KG1 (cell line): ENCODE measurements at regions not wholly inside any gene's neighbourhood (a gene's known extent, or its start where the extent isn't known, plus 50 kb on each side); places are given as distances from the start of the nearest gene placed in this dataset.
"Not testable (repeated sequence)": the region's sequence is repeated elsewhere in the genome, so short reads cannot be mapped to it uniquely, and the experiment has no call there.

Experiments
- DNase-seq: peaks from one replicate; lab custom pipeline; 2025; lab: John Stamatoyannopoulos, UW

DNA sequence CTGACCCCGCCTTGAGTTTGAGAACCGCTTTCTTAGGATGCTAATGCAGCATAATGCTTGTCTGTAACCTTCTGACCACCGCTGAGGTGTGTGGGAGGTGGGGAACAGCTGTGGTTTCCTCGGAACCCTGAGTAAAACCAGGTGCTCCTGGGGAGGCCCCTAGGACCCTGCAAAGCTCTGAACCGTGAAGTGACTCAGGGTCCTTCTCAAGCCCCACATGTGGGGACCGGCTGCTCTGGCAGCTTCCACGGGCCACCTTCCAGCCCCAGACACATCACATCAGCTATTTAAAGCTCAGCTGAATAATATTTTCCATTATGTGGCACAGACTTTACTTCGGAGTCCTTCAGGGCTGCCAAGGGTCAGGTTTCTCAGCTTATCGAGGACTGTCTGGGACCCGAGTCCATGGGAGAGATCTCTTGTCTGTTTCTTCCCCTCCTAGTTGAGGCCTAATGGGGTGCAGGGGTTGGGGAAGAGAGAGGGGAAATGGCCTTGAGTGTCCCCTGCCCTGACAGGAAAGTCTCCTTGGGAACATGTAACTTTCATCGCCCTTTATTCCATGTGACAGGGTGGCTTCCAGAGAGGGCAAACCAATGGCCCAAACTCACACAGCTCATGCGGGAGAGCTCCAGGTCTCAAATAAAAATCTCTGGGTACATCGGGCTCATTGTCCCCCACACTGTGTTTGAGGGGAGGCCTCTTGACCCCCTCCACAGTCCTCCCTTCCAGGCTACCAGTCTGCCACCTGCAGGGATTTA is 186.1 kb upstream of the SLC24A3 start:
- DNase-seq = no peak

DNA sequence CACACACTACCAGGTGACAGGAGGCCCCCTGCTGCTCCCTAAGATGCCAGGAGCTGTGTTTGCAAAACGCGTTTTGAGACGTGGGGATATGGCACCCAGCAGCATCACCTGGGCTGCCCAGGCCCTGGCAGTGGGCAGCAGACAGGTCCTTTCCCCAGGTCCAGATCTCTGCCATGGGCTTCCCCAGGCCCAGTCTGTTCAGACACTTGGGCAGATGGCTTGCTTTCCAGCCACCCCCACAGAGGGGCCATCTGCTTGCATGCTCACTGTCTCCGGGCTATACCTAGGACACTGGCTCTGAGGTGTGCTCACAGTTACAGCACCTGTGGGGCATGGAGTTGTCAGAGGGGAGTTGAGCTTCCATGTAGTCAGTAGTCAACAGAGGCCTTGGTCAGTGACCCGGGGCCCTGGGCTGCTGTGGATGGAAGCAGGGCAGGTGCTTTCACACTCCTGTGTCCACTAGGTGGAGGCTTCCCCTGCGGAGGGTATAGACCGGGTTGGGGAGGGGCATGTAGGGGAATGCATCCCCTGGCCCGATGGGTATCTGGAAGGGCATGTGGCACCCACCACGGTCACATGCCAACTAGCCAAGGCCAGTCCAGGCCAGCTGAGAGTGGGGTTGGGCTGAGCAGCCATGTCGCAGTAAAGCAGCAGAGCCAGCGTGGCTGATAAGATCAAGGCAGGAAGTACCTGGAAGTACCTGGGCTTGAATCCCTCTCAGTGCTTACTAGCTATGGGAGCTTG is 185.4 kb upstream of the SLC24A3 start:
- no peak for DNase-seq

DNA sequence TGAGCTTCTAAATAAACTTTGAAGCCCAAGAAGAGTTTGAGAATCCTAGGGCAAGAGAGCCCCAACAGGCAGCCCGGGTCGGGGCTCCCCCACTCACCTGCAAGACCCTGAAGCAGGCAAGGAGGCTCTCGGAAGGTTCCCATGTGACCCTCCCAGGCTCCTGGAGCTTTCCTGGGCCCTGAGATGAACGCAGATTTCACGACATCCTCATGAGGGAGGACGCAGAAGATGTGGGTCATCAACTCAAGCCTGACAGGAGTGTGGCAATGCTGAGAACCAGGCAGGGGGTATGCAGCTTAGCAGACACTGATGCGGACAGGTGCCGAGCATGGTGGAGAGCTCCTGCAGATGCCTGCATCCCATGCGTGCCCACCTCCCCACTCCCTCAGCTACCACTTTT is 184.5 kb upstream of the SLC24A3 start:
- DNase-seq = no peak

DNA sequence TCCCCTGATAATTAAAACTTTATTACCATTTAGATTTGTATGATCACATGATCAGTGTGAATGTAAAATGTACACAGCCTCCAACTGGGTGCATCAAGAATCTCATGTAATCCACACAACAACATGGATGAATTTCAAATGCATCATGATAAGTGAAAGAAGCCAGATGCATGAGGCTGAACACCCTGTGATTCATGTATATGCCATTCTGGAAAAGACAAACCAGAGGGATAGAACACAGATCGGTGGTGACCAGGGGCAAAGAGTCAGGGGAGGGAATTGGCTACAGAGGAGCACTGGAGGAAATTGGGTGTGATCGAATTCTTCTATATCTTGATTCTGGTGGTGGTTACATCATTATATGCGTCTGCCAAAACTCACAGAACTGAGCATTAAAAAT is 170.7 kb upstream of the SLC24A3 start:
- no peak for DNase-seq

DNA sequence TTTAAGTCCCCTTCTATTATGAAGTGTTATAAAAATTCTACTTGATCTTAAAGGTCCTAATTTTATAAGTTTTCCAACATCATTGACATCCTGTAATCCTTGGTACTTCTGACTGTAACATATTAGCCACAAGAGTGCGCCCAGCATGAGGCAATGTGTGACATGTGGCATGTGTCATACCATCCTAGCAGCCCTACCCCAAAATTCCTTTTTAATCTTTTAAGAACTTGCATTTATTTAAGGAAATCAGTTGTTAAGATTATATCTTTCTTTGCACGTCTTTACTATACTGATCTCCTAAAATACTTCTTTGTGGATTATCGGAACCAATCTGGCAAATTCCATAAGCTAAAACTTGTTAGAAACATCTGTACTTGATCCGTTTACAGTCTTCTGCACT is 167.1 kb upstream of the SLC24A3 start:
- DNase-seq = no peak

DNA sequence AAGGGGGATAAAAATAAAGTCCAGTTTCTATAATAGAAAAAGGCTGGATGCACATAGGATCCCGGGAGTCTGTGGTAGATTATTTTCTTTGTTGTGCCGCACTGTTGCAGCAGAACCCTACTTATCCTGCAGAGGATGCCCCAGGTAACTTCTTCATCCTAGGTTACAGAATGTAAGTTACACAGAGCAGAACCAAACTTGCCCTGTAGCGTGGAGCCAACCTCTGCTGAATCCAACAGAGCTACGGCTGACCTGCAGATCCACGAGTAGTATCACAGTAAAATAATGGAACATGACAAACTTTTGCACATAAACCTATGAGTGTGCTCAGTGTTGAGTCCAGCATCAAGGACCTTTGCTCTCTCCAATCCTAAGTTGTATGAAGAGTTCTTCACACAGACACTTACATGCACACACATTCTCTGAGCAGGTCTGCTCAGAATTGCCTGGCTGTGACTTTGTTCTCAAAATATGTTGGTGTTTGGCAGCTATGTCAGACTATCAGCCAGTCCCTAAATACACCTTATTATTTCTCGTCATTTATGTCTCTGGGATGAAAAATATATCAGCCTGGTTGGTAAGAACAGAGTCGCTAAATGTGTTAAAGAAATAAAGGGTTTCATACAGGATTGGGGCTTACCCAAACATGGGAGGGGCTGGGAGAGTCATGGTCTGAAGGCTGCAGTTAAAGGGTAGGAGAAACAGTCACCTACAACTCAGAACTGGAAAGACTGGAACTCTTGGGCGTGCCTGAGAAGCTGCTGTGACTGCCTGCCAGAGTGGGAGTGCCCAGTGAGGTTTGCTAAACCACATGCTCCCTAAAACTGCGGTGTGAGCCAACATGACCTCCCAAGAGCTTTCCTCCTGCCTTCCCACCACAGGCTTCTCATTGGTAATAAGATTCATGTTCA is 165.1 kb upstream of the SLC24A3 start:
- DNase-seq = no peak

DNA sequence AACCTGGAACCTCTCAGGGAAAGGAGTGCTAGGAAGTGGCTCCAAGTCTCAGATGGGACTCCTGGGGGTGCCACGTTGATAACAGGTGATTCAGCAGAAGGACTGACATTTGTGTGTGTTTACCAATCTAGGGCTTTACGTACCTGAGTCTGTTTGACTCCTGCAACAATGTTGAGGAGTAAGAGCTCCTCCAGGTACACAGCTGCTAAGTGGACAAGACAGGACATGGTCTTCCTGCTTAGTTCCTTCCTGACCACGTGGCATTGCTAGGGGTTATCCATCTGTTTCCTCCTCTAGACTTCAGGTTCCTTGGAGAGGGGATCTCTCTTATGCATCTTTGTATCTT is 164.5 kb upstream of the SLC24A3 start:
- DNase-seq = no peak

DNA sequence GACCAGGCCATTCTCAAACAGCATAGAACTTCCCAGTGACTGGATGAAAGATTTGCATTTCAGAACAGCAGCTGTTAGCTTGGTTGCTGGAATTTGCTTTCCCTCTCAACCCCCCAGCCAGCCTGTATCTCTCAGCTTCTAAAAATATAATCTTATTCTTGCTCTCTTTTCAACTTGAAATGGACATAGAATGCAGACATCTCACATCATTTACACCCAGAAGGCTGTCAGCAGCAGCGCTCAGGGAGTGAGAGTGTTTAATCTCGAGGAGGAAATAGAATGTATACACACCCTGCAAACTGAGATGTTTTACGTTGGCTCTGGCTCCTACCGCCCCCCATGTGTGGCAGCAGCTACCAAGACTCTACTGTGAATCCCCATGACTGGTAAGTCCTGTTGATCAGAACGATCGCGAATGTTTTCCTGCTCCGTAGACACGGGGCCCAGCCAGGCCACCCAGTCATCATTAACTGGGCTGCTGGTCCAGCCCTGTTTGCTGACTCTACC is 163.4 kb upstream of the SLC24A3 start:
- no peak for DNase-seq

DNA sequence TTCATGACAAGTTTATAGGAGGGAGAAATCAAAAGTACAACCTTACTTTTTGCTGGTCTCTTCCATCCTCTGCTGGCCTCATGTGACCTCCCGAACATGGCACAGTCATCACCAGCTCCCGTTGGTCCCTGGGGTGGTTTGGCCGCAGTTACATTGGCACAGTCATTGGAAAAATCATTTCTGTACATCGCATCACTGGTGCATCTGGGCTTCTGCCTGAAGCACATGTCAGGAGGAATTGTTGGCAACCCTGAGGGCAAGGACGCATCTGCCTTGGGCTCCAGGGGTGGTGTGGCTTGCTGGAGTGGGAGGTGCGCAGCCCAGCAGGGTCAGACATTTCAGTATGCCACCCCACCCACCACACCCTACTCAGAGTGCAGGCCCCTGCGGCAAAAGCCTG is 162.9 kb upstream of the SLC24A3 start:
- DNase-seq = no peak

DNA sequence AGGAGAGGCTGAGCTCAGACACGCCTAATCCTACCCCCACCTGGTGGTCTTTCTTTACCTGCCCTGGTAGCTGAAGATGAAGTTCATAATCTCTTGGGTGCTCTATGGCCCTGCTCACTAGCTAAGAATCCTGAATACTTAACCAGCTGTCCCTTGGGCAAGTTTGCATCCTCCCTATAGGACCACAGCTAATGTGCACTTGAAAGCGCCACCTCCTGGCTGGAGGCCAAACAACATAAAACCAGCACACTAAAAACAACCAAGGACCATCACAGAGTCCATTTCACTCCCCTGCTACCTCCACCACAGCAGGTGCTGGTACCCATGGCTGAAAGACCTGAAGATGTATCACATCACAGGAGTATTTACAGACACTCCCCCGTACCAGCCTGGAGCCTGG is 155.5 kb upstream of the SLC24A3 start:
- DNase-seq = no peak

DNA sequence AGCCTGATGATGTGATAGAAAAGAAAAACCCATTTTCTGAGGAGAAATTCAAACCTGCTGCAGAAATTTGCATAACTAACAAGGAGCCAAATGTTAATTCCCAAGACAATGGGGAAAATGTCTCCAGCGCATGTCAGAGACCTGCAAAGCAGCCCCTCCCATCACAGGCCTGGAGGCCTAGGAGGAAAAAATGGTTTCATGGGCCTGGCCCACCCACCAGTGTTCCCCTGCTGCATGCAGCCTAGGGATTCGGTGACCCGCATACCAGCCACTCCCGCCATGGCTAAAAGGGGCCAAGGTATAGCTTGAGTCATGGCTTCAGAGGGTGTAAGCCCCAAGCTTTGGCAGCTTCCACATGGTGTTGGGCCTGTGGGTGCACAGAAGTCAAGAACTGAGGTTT is 147.7 kb upstream of the SLC24A3 start:
- not testable (repeated sequence) for DNase-seq

DNA sequence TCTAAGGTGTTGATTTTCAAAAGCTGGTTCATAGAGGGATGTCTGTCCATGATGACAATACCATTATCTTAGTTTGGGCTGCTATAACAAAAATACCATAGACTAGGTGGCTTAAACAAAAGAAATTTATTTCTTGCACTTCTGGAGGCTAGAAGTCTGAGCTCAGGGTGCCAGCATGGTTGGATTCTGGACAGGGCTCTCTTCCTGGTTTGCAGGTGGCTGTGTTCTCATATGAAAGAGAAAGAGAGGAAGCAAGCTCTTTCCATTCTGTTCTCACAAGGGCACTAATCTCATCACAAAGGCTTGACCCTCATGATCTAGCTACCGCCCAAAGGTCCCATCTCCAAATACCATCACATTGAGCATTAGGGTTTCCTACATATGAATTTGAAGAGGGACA is 144.5 kb upstream of the SLC24A3 start:
- no peak for DNase-seq

DNA sequence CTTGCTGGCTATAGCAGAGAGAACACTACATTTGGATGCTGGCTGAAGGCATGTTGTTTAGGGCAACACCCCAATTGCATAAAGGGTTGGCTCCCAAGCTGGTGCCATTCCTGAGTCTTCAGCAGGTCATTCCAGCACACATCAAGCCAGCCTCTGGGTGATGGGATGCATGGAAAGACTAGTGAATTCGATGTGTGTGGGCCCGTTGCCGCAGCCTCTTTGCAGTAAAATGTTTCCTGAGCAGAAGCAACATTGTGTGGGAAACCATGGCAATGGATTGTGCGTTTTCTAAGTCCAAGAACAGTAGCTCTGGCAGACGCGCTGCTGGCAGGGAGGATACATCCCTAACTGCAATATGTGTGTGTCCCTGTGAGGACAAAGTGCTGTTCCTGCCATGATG is 142.4 kb upstream of the SLC24A3 start:
- no peak for DNase-seq

DNA sequence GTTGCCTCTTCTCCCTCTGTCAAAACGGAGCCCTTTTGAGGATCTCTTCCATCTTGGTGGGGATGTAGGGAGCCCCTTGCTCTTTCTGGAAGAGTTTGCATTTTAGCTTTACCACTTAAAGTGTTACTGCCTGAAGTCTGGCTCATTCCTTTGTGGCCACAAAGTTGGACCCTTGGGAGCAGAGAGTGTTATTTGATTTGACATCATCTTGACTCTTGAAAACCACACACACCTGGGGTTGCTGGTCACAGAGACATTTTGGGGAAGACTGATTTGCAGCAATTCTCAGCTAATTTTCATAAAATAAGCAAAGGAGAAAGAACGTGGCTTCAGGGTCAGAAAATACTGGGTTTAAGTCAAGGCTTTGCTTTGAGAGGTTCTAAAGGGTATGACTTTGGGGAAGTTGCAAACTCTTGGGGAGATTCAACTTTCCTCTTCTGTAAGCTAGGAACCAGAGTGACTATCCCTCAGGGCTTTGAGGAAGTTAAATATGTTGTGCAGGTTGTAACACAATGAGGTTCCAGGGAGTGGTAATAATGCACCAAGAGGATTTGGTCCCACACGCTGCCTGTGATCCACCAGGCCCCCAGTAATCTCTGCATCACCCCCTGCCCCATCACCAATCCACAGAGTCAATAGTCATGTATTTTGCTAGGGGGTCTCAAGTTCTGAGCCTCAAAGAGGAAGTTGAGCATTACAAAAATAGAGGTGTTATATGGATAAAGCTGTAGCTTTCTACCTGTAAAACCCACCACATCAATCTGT is 141.6 kb upstream of the SLC24A3 start:
- no peak for DNase-seq

DNA sequence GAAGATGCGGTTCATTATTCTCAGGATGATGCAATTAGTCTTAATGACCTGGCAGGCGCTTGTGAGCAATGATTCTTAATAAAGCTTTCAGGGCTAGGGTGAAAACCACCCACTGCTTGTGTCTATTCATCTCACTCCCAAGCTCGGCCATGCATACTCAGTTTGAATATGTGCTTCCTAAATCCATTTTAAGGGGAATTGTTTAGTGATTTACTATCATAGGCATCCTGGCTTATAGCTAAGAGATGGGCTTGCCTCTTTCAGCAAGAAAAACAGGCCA is 141.1 kb upstream of the SLC24A3 start:
- DNase-seq = no peak

DNA sequence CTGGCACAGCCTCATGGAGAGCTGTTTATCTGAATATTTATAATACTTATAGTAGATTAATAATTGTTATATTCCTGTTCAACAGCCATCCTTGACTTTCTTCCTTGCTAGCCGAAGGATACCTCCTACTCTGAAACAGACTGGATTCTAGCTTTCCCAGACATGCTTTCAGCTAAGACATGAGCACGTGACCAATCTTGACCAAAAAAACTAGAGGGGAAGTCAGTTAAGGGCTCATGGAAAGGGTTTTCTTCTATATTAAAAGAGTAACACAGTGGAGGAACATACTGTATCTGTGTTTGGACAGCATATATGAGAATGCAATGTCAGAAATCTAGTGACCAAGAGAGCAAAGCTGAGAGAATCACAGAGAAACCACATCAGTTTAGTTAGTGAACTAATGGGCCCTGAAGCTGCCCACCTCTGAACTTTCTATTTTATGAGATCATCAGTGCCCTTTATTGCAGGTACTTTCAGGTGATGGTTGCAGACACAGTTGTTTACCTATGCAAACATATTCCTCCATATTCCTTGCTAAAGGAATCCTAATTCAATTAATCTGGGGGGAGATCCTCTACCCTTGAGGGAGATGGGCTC is 140.4 kb upstream of the SLC24A3 start:
- no peak for DNase-seq

DNA sequence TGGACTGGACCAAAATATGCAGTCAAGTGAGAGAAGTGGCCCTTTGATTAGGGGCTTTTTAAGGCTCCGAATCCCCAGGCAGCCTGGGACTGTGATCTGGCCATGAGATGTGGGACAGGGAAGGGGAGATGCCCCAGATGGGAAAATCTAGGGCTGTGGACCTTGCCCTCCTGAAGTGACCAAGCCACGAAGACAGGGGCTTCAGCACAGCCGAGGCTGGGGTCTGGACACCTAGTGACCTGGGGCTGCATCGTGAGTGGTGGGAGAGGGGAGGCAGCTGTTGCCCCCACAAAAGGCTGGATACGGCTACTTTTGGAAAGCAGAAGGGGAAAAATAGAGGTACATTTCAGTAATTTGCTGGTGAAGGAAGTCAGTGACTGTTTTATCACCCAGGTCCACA is 139.5 kb upstream of the SLC24A3 start:
- no peak for DNase-seq

DNA sequence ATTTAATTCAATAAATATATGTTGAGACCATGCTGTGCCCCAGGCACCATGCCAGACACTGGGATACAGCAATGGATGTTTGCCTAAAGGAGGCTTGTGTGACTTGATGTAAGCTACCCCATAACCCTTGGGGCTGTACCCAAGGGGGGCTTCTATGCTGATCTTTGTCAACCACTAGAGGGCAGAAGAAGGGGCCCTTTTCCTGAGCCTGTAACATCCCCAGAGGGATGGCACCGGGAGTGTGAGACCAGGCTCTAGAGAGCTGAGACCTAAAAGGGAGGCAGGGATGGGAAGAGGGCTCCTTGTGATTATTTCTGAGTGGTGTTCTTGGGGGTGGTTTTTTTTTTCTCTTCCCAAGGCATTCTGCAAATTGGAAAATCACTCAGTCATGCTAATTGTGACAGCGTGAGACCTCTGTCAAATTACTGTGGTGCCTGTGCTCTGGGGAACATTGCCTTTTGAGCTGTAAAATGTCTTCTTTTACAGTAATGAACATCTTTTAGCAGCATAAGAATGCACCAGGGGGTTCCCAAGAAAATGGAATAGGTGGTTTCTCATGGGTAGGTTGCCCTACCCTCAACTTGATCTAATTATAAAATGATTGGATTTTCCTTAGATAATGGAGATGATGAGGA is 138.7 kb upstream of the SLC24A3 start:
- no peak for DNase-seq

DNA sequence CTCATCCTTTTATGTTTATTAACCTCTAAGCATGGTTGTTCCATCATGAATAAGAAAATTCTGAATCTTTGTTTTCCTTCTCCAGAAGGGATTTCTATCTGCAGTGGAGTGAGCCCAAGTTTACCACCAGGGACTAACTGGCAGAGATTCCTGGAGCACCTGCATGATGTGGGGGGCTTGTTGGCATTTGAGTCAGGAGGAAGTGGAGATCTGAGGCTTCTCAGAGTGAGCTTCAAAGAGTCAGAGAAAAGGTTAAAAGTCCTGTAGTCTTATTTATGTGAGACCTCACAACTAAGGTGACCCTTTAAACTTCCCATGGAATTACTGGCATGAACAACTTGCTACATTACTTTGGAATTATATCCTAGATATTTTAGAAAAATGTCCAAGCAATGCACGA is 138.1 kb upstream of the SLC24A3 start:
- no peak for DNase-seq

DNA sequence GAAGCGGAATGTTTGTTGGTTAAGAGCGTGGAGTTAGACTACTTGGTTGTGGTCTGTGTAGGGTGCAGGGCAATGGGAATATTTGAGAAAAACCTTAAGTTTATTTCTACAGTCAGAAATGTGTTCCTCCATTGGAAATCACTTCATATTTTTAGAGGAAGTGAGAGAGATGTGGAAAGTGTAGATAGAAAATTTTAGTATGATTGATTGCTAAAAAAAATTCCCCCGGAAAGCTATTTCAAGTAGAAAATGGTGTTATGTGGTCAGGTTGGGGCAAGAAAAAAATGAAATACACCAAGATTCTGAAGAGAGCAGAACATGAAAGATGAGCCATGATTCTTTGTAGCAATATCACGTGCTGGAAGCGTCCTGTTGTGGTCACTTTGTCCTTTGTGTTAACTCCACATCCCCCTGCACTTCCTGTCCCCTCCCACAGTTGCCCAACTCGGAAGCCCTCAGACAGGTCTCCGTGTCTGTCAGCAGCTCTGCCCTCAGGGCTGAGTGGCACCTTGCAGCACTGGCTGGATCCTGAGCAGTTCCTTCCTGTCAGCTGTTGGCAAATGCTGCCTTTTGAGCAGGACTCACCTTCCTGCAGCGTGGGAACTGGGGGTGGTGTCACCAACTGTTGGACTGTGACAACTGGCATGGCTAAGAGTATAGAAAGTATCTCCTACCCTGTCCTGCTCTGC is 137.5 kb upstream of the SLC24A3 start:
- peak; percentile 79 for DNase-seq
